ENCODE measurements at regions not wholly inside any gene's neighbourhood (a gene's known extent, or its start where the extent isn't known, plus 50 kb on each side); places are given as distances from the start of the nearest gene placed in this dataset.

- TF ChIP-seq CTCF (IDR thresholded peaks at IDR 0.05; ENCODE audit: borderline replicate concordance, extremely low read depth, low read length, poor library complexity, severe bottlenecking) (no peak), EZH2 (IDR thresholded peaks at IDR 0.05; ENCODE audit: borderline replicate concordance, low read depth, low read length, severe bottlenecking) (no peak)
Measured at GRCh38 chr5:2224689-2225088, 342.0 kb upstream of the IRX4 start.

Data from DND-41 (cell line).